SK-MEL-5 (cell line): ENCODE measurements at regions not wholly inside any gene's neighbourhood (a gene's known extent, or its start where the extent isn't known, plus 50 kb on each side); places are given as distances from the start of the nearest gene placed in this dataset.
"Not testable (repeated sequence)": the region's sequence is repeated elsewhere in the genome, so short reads cannot be mapped to it uniquely, and the experiment has no call there.

Experiments
- DNase-seq: peaks from one replicate; pipeline ENCODE4 v3.0.0-alpha.2; 2016; ENCODE audit warnings: low read depth, low spot score
- in situ Hi-C: cut with HindIII; loops from 2 replicates; pipeline ENCODE4 v1.10.0; 2016; ENCODE audit warnings: low sequenced_read_pairs, high pct_unique_total_duplicates, low pct_unique_long_range_greater_than_20kb

GRCh38 chr5:40367255-40367654, 312.5 kb upstream of the PTGER4 start:
- in situ Hi-C loops = no loop called here
- no peak for DNase-seq

DNA sequence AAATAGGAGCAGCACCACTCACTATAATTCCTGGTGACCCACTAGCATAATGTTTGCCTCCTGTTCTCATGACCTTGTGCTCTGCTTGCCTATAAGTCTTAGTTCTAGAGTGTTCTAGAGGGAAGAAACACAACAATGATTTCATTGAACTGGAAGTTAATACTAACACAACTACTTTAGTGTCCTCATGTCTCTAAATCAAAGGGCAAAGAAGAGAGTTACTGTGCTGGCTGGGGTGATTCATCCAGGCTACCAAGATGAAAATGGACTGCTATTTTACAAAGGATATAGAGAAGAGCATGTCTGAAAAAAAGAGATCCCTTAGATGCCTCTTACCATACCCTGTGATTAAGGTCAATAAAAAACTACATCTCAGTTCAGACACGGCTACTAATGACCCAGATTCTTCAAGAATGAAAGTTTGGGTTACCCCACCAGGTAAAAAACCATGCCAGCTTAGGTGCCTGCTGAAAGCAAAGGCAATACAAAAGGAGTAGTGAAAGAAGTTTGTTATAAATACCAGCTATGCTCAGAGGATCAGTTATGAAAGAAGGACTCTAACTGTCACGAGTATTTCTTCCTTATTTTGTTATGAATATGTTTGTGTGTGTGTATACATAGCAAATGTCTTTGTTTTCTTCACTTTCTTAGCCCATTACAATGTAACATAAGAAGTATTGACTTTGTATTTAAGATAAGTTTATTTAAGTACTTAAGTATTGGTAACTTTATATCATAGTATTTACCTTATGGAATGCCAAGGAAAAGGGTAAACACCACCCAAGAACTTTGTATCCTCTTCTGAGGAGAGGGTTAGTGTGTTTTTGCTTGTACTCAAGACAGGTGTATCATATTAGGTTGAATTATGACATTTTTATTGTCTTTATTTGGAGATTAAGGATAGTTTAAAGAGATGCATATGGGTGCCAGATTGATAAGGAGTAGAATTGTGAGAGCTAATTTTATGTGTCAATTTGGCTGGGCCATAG, 314.1 kb upstream of the PTGER4 start:
- in situ Hi-C loops = no loop called here
- DNase-seq = peak; percentile 80

DNA sequence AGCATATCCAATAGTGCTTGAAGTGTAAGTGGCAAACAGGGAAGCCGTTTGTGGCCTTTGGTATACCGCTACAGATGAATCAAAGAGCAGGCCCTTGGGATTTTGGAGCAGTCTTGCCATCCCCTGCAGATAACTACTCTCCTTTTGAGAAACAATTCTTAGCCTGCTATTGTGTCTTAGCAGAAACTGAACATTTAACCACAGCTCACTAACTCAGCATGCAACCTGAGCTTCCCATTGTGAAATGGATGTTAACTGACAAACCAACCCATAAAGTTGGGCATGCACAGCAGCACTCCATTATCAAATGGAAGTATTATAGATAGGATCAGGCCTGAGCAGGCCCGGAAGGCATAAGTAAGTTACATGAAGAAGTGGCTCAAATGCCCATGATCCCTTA, 315.3 kb upstream of the PTGER4 start:
- in situ Hi-C loops = no loop called here
- no peak for DNase-seq

DNA sequence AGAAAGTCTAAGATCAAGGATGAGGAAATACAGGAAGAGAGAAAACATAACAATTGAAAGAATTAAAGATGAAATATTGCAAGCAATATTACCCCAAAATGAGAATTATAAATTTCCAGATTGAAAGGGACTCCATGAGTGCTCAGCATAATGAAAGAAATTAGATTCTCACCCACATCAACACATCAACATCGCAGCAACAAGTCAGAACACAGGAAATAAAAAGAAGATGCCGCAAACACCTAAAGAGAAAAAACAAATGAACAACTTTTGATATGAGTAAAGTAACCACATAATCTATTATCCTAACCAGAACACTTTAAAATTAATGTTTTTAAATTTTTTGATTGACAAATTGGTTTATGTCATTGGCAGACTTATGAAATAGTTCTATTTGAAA, 318.3 kb upstream of the PTGER4 start:
- DNase-seq = no peak
- in situ Hi-C loops = no loop called here

- in situ Hi-C loops = no loop called here
- no peak for DNase-seq
Observed at GRCh38 chr5:40360685-40361084, 319.0 kb upstream of the PTGER4 start.

- in situ Hi-C loops = no loop called here
- DNase-seq = no peak
Observed at GRCh38 chr5:40359832-40360231, 319.9 kb upstream of the PTGER4 start.

GRCh38 chr5:40359093-40359492, 320.6 kb upstream of the PTGER4 start:
- no peak for DNase-seq
- in situ Hi-C loops = no loop called here

DNA sequence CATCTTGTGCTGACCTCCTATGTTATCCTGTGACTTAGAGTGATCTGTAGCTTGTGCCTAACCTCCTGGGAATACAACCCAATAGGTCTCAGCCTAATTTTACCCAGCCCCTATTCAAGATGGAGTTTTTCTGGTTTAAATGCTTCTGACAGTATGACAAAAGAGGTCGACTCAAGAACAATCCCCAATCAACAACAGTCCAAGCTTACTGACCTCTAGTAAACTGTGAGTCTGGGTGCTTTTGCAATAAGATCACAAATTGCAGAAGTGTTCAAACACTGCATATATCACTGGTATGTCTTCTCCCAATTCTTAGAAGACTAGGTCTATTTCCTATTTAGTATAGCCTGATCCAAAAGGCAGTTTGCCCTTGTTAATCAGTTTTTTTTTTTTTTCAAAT, 323.5 kb upstream of the PTGER4 start:
- in situ Hi-C loops = no loop called here
- no peak for DNase-seq

- in situ Hi-C loops = no loop called here
- DNase-seq = no peak
Observed at GRCh38 chr5:40355846-40356245, 323.9 kb upstream of the PTGER4 start.

DNA sequence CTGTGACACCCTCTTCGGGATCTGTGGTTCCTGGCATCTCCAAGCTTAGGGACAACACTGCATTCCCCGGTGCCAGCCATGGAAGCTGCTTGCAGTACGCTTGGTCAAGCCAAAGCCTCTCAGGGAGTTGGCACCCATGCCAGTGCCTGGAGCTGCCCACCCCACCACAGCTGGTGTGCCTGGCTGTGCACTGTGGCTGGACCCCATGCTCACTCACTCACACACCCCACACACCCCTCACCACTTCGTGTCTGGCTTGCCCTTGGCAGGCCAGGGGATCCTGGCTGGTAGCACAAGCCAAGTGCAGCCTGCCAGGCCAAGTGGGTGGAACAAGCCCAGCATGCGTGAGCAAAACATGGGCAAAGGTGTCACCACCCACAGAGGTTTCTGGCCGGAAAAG, 324.5 kb upstream of the PTGER4 start:
- in situ Hi-C loops = no loop called here
- no peak for DNase-seq

- no peak for DNase-seq
Observed at GRCh38 chr5:40354171-40354570, 325.5 kb upstream of the PTGER4 start.

GRCh38 chr5:40353442-40353841, 326.3 kb upstream of the PTGER4 start:
- no peak for DNase-seq
- in situ Hi-C loops = no loop called here

More at GRCh38 chr5:40354171-40354570, 325.5 kb upstream of the PTGER4 start:
- in situ Hi-C loops = no loop called here

GRCh38 chr5:40347981-40348725, 331.6 kb upstream of the PTGER4 start:
- in situ Hi-C loops = no loop called here
- DNase-seq = no peak

DNA sequence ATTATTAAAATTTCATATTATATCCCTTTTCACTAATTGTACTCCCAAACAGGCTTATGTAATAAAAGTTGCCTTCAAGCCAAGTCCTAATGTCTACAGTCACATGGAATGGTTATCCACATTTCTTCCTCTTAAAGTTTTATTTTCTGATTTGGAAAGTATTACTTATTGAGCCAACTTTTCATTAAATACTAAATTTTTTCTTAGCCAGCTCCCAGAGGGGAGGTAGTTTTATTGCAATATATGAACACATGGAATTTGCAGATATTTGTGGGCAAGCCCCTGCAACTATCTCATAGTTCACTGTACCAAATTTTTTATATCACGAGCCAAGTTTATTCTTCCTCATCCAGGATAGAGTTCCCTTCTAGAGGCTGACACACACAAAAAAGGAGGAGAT, 332.8 kb upstream of the PTGER4 start:
- no peak for DNase-seq
- in situ Hi-C loops = no loop called here

GRCh38 chr5:40338434-40338833, 341.3 kb upstream of the PTGER4 start:
- DNase-seq, in situ Hi-C loops: not testable (repeated sequence)

GRCh38 chr5:40334242-40334635, 345.5 kb upstream of the PTGER4 start:
- in situ Hi-C loops = no loop called here
- DNase-seq = no peak

DNA sequence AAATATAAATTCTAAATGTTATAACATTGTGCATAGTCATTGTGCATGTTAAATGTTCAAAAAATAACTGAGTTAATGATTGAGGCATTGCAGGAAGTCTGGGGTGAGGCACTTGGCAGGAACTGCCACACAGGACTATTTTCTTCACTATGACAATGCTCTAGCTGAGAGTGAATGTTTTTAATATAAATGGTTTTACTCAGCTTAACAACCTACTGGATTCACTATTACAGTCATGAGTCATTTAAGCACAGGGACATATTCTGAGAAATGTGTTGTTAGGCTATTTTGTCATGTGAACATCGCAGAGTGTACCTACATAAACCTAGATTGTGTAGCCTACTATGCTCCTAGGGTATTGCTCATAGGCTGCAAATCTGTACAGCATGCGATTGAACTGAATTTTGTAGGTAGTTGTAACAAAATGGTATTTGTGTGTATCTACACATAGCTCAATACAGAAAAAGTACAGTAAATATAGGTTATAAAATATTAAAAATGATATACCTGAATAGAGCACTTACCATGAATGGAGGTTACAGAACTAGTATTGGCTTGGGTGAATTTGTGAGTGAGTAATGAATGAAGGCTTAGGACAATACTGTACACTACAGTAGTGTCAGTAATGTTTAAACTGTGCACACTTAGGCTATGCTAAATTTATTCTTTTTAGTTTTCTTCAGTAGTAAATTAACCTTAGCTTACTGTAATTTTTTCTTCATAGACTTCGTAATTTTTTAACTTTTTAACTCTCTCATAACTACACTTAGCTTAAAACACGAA, 346.1 kb upstream of the PTGER4 start:
- no peak for DNase-seq
- in situ Hi-C loops = no loop called here

DNA sequence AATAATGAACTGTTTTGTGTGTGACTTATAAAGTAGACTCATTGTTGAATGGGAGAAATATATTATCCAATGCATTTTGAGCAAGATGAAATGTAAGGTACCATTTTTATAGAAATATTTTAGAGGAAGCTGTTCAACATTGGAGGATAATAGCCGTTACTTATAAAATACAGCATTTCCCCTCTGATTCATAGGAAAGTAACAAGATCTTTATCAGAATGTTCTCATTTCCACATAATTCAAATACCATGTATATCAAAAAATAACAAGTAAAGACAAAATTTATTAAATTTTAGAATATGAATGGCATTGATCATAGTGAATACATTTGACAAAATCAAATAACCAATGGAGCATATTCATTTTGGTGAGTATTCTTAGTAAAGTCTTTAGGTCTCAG, 346.7 kb upstream of the PTGER4 start:
- no peak for DNase-seq
- in situ Hi-C loops = no loop called here
